Neural progenitor cell (in vitro differentiated cells): ENCODE measurements at regions not wholly inside any gene's neighbourhood (a gene's known extent, or its start where the extent isn't known, plus 50 kb on each side); places are given as distances from the start of the nearest gene placed in this dataset.

ENCODE experiments used
- DNase-seq: peaks from one replicate; pipeline ENCODE4 v3.0.0-alpha.2; 2016; ENCODE audit warnings: low spot score
- H2AFZ ChIP-seq: fragments of 200-600 bp; sonication (generic); replicated peaks from 2 replicates; pipeline ENCODE4 v1.6.1; 2016; ENCODE audit warnings: antibody characterized with exemption
- H3F3A ChIP-seq: fragments of 200-600 bp; sonication (generic); 2 replicates; pipeline ENCODE4 v1.6.1; 2016; ENCODE audit warnings: antibody characterized with exemption, low read depth
- H3K27ac ChIP-seq: fragments of 200-600 bp; sonication (generic); 2 replicates; pipeline ENCODE4 v1.5.1; 2016; ENCODE audit warnings: mild to moderate bottlenecking
- H3K27me3 ChIP-seq: fragments of 200-600 bp; sonication (generic); 2 replicates; pipeline ENCODE4 v1.6.1; 2016; ENCODE audit warnings: mild to moderate bottlenecking, moderate library complexity
- H3K36me3 ChIP-seq: fragments of 200-600 bp; sonication (generic); 2 replicates; pipeline ENCODE4 v1.5.1; 2016
- H3K4me1 ChIP-seq: fragments of 200-600 bp; sonication (generic); 2 replicates; pipeline ENCODE4 v1.6.1; 2016; ENCODE audit warnings: mixed run types
- H3K4me2 ChIP-seq: fragments of 200-600 bp; sonication (generic); 2 replicates; pipeline ENCODE4 v1.6.1; 2016
- H3K4me3 ChIP-seq: fragments of 200-600 bp; sonication (generic); 2 replicates; pipeline ENCODE4 v1.5.1; 2016
- H3K79me2 ChIP-seq: fragments of 200-600 bp; sonication (generic); 2 replicates; pipeline ENCODE4 v1.6.1; 2016; ENCODE audit warnings: low read depth
- H3K9ac ChIP-seq: fragments of 200-600 bp; sonication (generic); 2 replicates; pipeline ENCODE4 v1.6.1; 2016
- H3K9me3 ChIP-seq: fragments of 200-600 bp; sonication (generic); 2 replicates; pipeline ENCODE4 v1.5.1; 2016; ENCODE audit warnings: low read depth
- H4K20me1 ChIP-seq: fragments of 200-600 bp; sonication (generic); 2 replicates; pipeline ENCODE4 v1.6.1; 2016; ENCODE audit warnings: low read depth
- H3K27ac Mint-ChIP-seq: 3 replicates; pipeline ENCODE4 v1.8.0; 2021; ENCODE audit warnings: mixed read lengths
- H3K27me3 Mint-ChIP-seq: 2 replicates; pipeline ENCODE4 v1.8.0; 2022; ENCODE audit warnings: low read depth, mild to moderate bottlenecking, inconsistent platforms, moderate library complexity, mixed read lengths; ENCODE audit not compliant: insufficient read depth
- H3K36me3 Mint-ChIP-seq: 3 replicates; pipeline ENCODE4 v1.8.0; 2021; ENCODE audit warnings: mixed read lengths
- H3K4me1 Mint-ChIP-seq: 3 replicates; pipeline ENCODE4 v1.8.0; 2021; ENCODE audit warnings: mixed read lengths
- H3K4me3 Mint-ChIP-seq: 3 replicates; pipeline ENCODE4 v1.8.0; 2021; ENCODE audit warnings: mild to moderate bottlenecking, moderate library complexity, mixed read lengths
- H3K9me3 Mint-ChIP-seq: 3 replicates; pipeline ENCODE4 v1.8.0; 2020; ENCODE audit warnings: mixed read lengths
- CTCF ChIP-seq: fragments of 200-600 bp; sonication (generic); IDR thresholded peaks from 2 replicates; pipeline ENCODE4 v1.5.1; 2017; ENCODE audit warnings: antibody characterized with exemption, mild to moderate bottlenecking
- EZH2 ChIP-seq: fragments of 200-600 bp; sonication (generic); IDR thresholded peaks from 2 replicates; pipeline ENCODE4 v1.6.1; 2017; ENCODE audit warnings: antibody characterized with exemption, mild to moderate bottlenecking, moderate library complexity
- EZH2phosphoT487 ChIP-seq: fragments of 200-600 bp; sonication (generic); IDR thresholded peaks from 2 replicates; pipeline ENCODE4 v1.6.1; 2017; ENCODE audit warnings: antibody characterized with exemption

GRCh38 chr12:67783393-67783792 is 134.8 kb downstream of the DYRK2 start:
- Histone ChIP-seq H3K4me2 (no peak overlapping the region), H3K79me2 (no peaks in the 10 kb centered on the region), H2AFZ (no peak overlapping the region), H3K27me3 (no peaks in the 10 kb centered on the region), H3K4me3 (no peak overlapping the region), H3K36me3 (no peaks in the 10 kb centered on the region), H3K4me1 (no peaks in the 10 kb centered on the region), H4K20me1 (no peaks in the 10 kb centered on the region), H3K9ac (no peak overlapping the region), H3K9me3 (no peaks in the 10 kb centered on the region), H3F3A (no peaks in the 10 kb centered on the region), H3K27ac (no peak overlapping the region)
- DNase-seq = no peak
- Mint-ChIP-seq H3K4me1 (no peaks in the 10 kb centered on the region), H3K27me3 (peaks cover 3% of the 10 kb centered on the region), H3K9me3 (no peaks in the 10 kb centered on the region), H3K4me3 (no peak overlapping the region), H3K27ac (no peak overlapping the region), H3K36me3 (no peaks in the 10 kb centered on the region)
- TF ChIP-seq CTCF = no peak

- Mint-ChIP-seq H3K27ac (no peak overlapping the region), H3K4me3 (no peak overlapping the region)
- no peak for TF ChIP-seq EZH2
- no peak for TF ChIP-seq CTCF
- no peak for TF ChIP-seq EZH2phosphoT487
These were observed 136.3 kb downstream of the DYRK2 start for GRCh38 chr12:67784831-67785230.

GRCh38 chr12:67786086-67786485 is 137.5 kb downstream of the DYRK2 start:
- Mint-ChIP-seq H3K4me1 (no peaks in the 10 kb centered on the region), H3K27me3 (peaks cover 3% of the 10 kb centered on the region), H3K36me3 (no peaks in the 10 kb centered on the region), H3K4me3 (no peak overlapping the region), H3K9me3 (no peaks in the 10 kb centered on the region), H3K27ac (no peak overlapping the region)
- H3K4me3 ChIP-seq = no peak overlapping the region
- H3K79me2 ChIP-seq = no peaks in the 10 kb centered on the region
- no peak overlapping the region for H2AFZ ChIP-seq
- H4K20me1 ChIP-seq = no peaks in the 10 kb centered on the region
- no peaks in the 10 kb centered on the region for H3K4me1 ChIP-seq
- H3K9me3 ChIP-seq = no peaks in the 10 kb centered on the region
- H3F3A ChIP-seq = no peaks in the 10 kb centered on the region
- no peaks in the 10 kb centered on the region for H3K27me3 ChIP-seq
- no peak overlapping the region for H3K9ac ChIP-seq
- no peak overlapping the region for H3K4me2 ChIP-seq
- no peaks in the 10 kb centered on the region for H3K36me3 ChIP-seq
- DNase-seq = no peak
- H3K27ac ChIP-seq = no peak overlapping the region
- TF ChIP-seq EZH2phosphoT487 (no peak), EZH2 (no peak), CTCF (no peak)

More at GRCh38 chr12:67784831-67785230, 136.3 kb downstream of the DYRK2 start:
- Mint-ChIP-seq H3K36me3 (no peaks in the 10 kb centered on the region), H3K27me3 (peaks cover 3% of the 10 kb centered on the region), H3K4me1 (no peaks in the 10 kb centered on the region), H3K9me3 (no peaks in the 10 kb centered on the region)
- Histone ChIP-seq H4K20me1 (no peaks in the 10 kb centered on the region), H3K27ac (no peak overlapping the region), H3K4me2 (no peak overlapping the region), H3K9me3 (no peaks in the 10 kb centered on the region), H3K9ac (no peak overlapping the region), H3K79me2 (no peaks in the 10 kb centered on the region), H3K4me3 (no peak overlapping the region), H3K4me1 (no peaks in the 10 kb centered on the region), H2AFZ (no peak overlapping the region), H3F3A (no peaks in the 10 kb centered on the region), H3K36me3 (no peaks in the 10 kb centered on the region), H3K27me3 (no peaks in the 10 kb centered on the region)
- DNase-seq = no peak

- TF ChIP-seq EZH2 = no peak
- TF ChIP-seq EZH2phosphoT487 = no peak
- no peak for TF ChIP-seq CTCF
- no peak overlapping the region for H3K4me2 ChIP-seq
- no peak overlapping the region for H3K4me3 Mint-ChIP-seq
These were observed 139.6 kb downstream of the DYRK2 start for GRCh38 chr12:67788118-67788517.

More at GRCh38 chr12:67788118-67788517, 139.6 kb downstream of the DYRK2 start:
- H2AFZ ChIP-seq = no peak overlapping the region
- no peaks in the 10 kb centered on the region for H3K4me1 ChIP-seq
- H3K27ac ChIP-seq = no peak overlapping the region
- no peak overlapping the region for H3K9ac ChIP-seq
- no peaks in the 10 kb centered on the region for H3F3A ChIP-seq
- Mint-ChIP-seq H3K27ac (no peak overlapping the region), H3K36me3 (no peaks in the 10 kb centered on the region), H3K27me3 (peaks cover 3% of the 10 kb centered on the region), H3K4me1 (no peaks in the 10 kb centered on the region), H3K9me3 (peaks cover 9% of the 10 kb centered on the region)
- no peak overlapping the region for H3K4me3 ChIP-seq
- H3K79me2 ChIP-seq = no peaks in the 10 kb centered on the region
- H3K27me3 ChIP-seq = no peaks in the 10 kb centered on the region
- H3K9me3 ChIP-seq = no peaks in the 10 kb centered on the region
- no peaks in the 10 kb centered on the region for H4K20me1 ChIP-seq
- H3K36me3 ChIP-seq = no peaks in the 10 kb centered on the region
- DNase-seq = no peak
